HS-27A (cell line): ENCODE measurements at regions not wholly inside any gene's neighbourhood (a gene's known extent, or its start where the extent isn't known, plus 50 kb on each side); places are given as distances from the start of the nearest gene placed in this dataset.
A peak's percentile ranks its signal among the peaks of the same experiment; 100 is the strongest.

Experiments used
- DNase-seq: peaks from one replicate; pipeline ENCODE4 v3.0.0-alpha.2; 2012; ENCODE audit warnings: low read depth, missing footprints

GRCh38 chr21:27314131-27314530 lies 347.2 kb upstream of the ADAMTS5 start:
- DNase-seq: no peak

GRCh38 chr21:27306791-27307775 lies 340.2 kb upstream of the ADAMTS5 start:
- no peak for DNase-seq

- no peak for DNase-seq
Observed at GRCh38 chr21:27306206-27306605, 339.3 kb upstream of the ADAMTS5 start.

GRCh38 chr21:27301220-27301619 lies 334.3 kb upstream of the ADAMTS5 start:
- no peak for DNase-seq

DNA sequence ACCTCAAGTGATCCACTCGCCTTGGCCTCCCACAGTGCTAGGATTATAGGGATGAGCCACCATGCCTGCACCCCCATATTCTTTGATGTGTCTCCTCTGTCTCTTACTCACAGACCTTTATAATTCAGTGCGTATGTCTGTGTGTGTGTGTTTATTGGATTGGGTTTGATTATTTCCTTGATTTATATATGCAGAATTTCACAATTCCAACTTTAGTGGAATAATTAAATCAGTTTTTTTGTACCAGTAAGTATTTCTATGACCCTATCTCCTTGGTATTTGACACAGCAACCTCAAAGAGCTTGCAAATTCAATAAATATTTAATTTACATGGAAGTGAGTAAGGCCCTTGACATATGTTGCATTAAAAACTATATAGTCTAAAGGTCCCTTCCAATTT lies 333.9 kb upstream of the ADAMTS5 start:
- no peak for DNase-seq

DNA sequence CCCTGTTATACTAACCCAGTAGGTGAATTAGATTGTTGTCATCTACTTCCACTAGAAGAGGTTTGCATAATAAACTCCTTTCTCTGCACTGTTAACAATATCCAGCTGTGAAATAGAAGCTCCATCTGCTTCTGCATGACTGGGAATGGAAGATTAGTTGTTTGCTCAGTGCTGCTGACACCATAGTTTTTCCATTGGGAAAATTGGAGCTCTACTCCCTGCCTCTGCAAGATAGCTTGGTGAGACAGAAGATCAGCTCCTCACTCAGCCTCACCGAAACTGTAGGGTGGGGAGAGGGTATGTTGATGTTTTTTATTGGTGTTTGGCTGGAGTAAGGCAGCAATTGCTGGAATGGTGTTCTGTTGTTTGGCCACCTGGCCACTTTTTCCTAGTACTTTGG lies 331.6 kb upstream of the ADAMTS5 start:
- DNase-seq: no peak

DNA sequence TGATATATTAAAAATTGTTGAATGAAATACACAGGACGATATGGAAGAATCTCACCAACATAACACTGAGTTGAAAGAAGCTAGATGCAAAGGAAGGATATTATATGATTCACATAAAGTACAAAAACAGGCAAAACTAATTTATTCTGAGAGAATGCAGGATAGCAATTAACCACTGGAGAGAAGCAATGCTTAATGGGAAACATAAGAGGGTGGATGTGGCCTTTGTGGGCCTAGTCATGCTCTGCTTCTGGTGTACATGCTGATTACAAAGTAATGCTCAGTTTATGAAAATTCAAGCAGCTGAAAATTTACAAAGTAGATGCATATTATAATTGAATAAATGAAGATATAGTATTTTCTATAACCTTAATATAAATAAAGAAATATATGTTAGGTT lies 326.4 kb upstream of the ADAMTS5 start:
- no peak for DNase-seq

GRCh38 chr21:27292783-27293182 lies 325.9 kb upstream of the ADAMTS5 start:
- DNase-seq: no peak

- no peak for DNase-seq
Observed at GRCh38 chr21:27292229-27292628, 325.3 kb upstream of the ADAMTS5 start.

DNA sequence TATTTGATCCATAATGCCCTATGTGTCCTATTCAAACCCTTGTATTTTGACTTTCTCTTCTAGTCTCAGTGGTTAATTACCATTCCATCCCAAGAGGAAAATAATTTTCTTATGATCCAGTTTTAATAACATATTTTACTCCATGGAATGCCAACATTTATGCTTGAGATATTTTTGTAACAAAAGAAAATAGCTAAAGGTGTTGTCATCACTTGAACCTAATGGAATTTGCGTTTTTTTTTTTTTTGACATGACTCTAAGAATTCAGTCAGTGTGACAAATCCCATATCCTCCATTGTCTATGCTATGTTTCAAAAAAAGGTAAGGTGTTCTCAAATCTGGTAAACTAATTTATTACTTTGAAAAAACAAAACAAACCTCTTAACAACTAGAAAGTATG lies 324.1 kb upstream of the ADAMTS5 start:
- DNase-seq: peak; percentile 64

GRCh38 chr21:27290028-27290427 lies 323.1 kb upstream of the ADAMTS5 start:
- peak; percentile 54 for DNase-seq

DNA sequence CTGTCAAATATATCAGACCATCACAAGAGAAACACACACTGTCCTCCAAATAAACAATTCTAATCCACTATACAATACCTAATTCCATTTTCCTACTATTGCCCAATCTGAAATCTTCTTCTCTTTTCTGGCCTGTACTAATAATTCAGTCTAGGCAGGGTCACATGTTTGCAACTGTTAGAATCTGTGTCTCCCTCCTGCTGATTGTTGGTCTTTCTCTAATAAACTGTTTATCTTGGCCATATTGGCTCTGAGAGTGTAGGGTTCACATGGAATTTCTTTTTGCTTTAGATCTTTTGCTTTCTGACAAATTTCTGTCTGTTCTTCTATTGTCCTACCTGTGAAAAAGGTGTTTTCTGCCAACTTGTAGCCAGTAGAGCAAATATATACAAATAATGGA lies 319.9 kb upstream of the ADAMTS5 start:
- DNase-seq: no peak

- DNase-seq: no peak
Observed at GRCh38 chr21:27277110-27277509, 310.2 kb upstream of the ADAMTS5 start.

GRCh38 chr21:27275294-27275927 lies 308.5 kb upstream of the ADAMTS5 start:
- peak; percentile 64 for DNase-seq

- DNase-seq: peak; percentile 77
Observed at GRCh38 chr21:27269644-27270043, 302.8 kb upstream of the ADAMTS5 start.

GRCh38 chr21:27268290-27268689 lies 301.4 kb upstream of the ADAMTS5 start:
- DNase-seq: no peak

DNA sequence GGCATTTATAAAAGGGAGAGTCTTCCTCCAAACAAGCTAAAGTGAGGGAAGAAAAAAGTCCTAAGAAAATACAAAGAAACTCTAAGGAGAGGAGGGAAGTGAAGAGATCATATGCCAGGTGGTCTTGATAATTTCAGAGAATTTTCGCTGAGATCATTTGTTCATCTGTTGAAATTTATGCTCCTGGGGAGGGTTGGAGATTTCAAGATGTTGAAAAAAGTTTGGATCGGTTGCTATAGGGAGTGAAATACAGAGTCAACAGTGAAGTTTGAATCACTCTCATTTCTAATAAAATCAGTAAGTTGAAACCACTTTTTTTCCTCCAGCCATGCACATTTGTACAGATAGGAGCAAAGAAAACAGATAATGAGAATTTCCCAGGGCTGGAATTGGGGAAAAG lies 299.1 kb upstream of the ADAMTS5 start:
- DNase-seq: no peak

DNA sequence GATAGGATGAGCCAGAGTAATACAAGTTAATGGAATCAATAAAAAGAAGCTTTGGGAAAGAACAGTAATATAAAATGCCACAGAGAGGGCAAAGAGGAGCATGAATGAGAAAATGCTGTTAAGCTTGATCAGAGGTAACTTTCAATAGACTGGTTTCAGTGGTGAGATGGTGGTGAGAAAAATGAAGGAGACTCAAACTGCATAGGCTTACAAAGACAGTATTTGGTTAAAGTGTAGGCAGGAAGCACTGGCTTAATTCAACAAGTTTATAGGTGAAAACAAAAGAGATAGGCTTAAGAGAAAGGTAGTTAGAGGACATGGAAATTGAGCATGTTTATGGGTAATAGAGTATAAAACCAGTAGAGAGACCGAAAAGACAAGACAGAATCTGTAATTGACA lies 298.6 kb upstream of the ADAMTS5 start:
- no peak for DNase-seq

GRCh38 chr21:27261676-27262075 lies 294.8 kb upstream of the ADAMTS5 start:
- DNase-seq: no peak

- no peak for DNase-seq
Observed at GRCh38 chr21:27260728-27261127, 293.8 kb upstream of the ADAMTS5 start.

DNA sequence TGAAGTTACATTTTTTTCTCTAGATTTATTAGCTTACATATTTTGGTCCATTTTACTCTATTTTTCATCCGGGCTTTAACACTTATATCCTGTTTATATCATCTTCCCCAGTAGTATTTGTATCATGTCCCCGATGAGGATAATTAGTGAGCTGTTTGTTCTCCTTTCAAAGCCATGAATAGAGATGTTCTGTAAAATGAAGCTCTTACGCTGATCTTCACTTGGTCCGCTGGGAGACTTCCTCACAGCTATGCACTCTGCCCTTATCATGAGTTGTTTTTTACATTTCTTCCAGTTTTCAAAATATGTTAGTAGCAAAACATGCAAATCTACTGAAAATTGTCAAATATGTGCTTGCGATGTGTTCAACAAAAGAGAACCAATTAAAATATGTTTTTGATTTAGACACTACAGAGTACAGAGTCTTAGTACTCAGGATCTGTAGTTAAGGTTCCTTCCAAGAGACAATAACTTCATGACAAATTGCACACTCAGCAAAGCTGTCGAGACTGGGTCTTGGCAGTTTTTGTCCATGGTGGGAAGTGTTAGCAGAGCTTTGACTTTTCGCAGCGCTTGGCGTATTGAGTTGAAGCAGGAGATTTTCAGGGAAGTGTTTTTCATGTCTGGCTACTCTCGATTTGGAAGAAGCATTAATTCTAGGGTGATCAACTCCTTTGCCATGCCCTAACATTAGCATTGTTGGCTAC lies 292.0 kb upstream of the ADAMTS5 start:
- DNase-seq: no peak

GRCh38 chr21:27257908-27258556 lies 291.1 kb upstream of the ADAMTS5 start:
- DNase-seq: no peak
